ENCODE measurements at regions not wholly inside any gene's neighbourhood (a gene's known extent, or its start where the extent isn't known, plus 50 kb on each side); places are given as distances from the start of the nearest gene placed in this dataset.

GRCh38 chr6:14716499-14717146, 529.2 kb upstream of the JARID2 start:
- Histone ChIP-seq H2AFZ (ENCODE audit: low read depth, low read length) (no peak overlapping the region), H3K9me2 (ENCODE audit: insufficient read depth, low read length) (no peaks in the 10 kb centered on the region), H4K20me1 (ENCODE audit: insufficient read depth) (no peaks in the 10 kb centered on the region), H3K4me2 (ENCODE audit: low read length) (no peak overlapping the region), H3K36me3 (ENCODE audit: insufficient read depth, low read length) (no peaks in the 10 kb centered on the region), H3K9ac (ENCODE audit: low read length) (no peak overlapping the region), H3K27ac (ENCODE audit: low read length) (no peak overlapping the region), H3K27me3 (ENCODE audit: insufficient read depth, low read depth, low read length) (no peaks in the 10 kb centered on the region), H3K9me3 (ENCODE audit: low read length) (no peaks in the 10 kb centered on the region), H3K4me3 (ENCODE audit: low read length) (no peak overlapping the region), H3K79me2 (replicated peaks; ENCODE audit: insufficient read depth, low read length) (no peaks in the 10 kb centered on the region), H3F3A (ENCODE audit: insufficient read depth, low read length, poor library complexity, severe bottlenecking) (no peaks in the 10 kb centered on the region)
- TF ChIP-seq MXI1 (conservative IDR thresholded peaks at IDR 0.05; ENCODE audit: poor library complexity, severe bottlenecking) (no peak), RAD21 (conservative IDR thresholded peaks at IDR 0.05) (no peak), SMC3 (conservative IDR thresholded peaks at IDR 0.05; ENCODE audit: poor library complexity) (no peak), POLR2AphosphoS5 (IDR thresholded peaks at IDR 0.05) (no peak), TAF1 (IDR thresholded peaks at IDR 0.05; ENCODE audit: low read depth) (no peak), EP300 (conservative IDR thresholded peaks at IDR 0.05; ENCODE audit: poor library complexity, severe bottlenecking) (no peak), EZH2 (IDR thresholded peaks at IDR 0.05; ENCODE audit: borderline replicate concordance, insufficient read depth, low read length, poor library complexity, severe bottlenecking) (no peak), REST (IDR thresholded peaks at IDR 0.05; ENCODE audit: borderline replicate concordance) (no peak)
- TF ChIP-seq, protein P1, sequence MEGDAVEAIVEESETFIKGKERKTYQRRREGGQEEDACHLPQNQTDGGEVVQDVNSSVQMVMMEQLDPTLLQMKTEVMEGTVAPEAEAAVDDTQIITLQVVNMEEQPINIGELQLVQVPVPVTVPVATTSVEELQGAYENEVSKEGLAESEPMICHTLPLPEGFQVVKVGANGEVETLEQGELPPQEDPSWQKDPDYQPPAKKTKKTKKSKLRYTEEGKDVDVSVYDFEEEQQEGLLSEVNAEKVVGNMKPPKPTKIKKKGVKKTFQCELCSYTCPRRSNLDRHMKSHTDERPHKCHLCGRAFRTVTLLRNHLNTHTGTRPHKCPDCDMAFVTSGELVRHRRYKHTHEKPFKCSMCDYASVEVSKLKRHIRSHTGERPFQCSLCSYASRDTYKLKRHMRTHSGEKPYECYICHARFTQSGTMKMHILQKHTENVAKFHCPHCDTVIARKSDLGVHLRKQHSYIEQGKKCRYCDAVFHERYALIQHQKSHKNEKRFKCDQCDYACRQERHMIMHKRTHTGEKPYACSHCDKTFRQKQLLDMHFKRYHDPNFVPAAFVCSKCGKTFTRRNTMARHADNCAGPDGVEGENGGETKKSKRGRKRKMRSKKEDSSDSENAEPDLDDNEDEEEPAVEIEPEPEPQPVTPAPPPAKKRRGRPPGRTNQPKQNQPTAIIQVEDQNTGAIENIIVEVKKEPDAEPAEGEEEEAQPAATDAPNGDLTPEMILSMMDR (IDR thresholded peaks at IDR 0.05; ENCODE audit: poor library complexity, severe bottlenecking), result no peak

DNA sequence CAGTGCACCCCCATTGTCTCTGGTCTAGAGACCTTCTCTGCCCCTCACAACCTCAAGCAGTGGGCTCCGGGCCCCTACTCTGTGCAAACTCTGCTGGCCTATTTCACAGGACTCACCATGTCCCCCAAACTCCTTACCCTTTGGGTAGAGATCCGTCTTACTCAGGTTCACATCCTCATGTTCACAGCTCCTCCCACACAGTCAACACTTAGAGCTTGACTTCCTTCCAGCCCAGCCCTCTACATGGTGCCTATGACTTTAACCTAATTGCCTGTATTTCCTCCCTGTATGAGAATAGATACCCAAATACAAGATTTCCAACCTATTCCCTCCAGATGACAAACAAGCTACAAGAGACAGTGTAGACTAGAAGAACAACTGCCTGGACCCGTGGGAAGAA, 528.6 kb upstream of the JARID2 start:
- Histone ChIP-seq H3K9me2 (ENCODE audit: insufficient read depth, low read length) (no peaks in the 10 kb centered on the region), H3F3A (ENCODE audit: insufficient read depth, low read length, poor library complexity, severe bottlenecking) (no peaks in the 10 kb centered on the region), H3K4me2 (ENCODE audit: low read length) (no peak overlapping the region), H3K9me3 (ENCODE audit: low read length) (no peaks in the 10 kb centered on the region), H3K36me3 (ENCODE audit: insufficient read depth, low read length) (no peaks in the 10 kb centered on the region), H4K20me1 (ENCODE audit: insufficient read depth) (no peaks in the 10 kb centered on the region), H3K4me3 (ENCODE audit: low read length) (no peak overlapping the region), H3K9ac (ENCODE audit: low read length) (no peak overlapping the region), H2AFZ (ENCODE audit: low read depth, low read length) (no peak overlapping the region), H3K27ac (ENCODE audit: low read length) (no peak overlapping the region), H3K27me3 (ENCODE audit: insufficient read depth, low read depth, low read length) (no peaks in the 10 kb centered on the region), H3K79me2 (replicated peaks; ENCODE audit: insufficient read depth, low read length) (no peaks in the 10 kb centered on the region)
- TF ChIP-seq REST (IDR thresholded peaks at IDR 0.05; ENCODE audit: borderline replicate concordance) (no peak), RAD21 (conservative IDR thresholded peaks at IDR 0.05) (no peak), TAF1 (IDR thresholded peaks at IDR 0.05; ENCODE audit: low read depth) (no peak), EP300 (conservative IDR thresholded peaks at IDR 0.05; ENCODE audit: poor library complexity, severe bottlenecking) (no peak), SMC3 (conservative IDR thresholded peaks at IDR 0.05; ENCODE audit: poor library complexity) (no peak), EZH2 (IDR thresholded peaks at IDR 0.05; ENCODE audit: borderline replicate concordance, insufficient read depth, low read length, poor library complexity, severe bottlenecking) (no peak), MXI1 (conservative IDR thresholded peaks at IDR 0.05; ENCODE audit: poor library complexity, severe bottlenecking) (no peak), POLR2AphosphoS5 (IDR thresholded peaks at IDR 0.05) (no peak)
- TF ChIP-seq, protein P1 (IDR thresholded peaks at IDR 0.05; ENCODE audit: poor library complexity, severe bottlenecking), result no peak
